OCI-LY3 (cell line): ENCODE measurements at regions not wholly inside any gene's neighbourhood (a gene's known extent, or its start where the extent isn't known, plus 50 kb on each side); places are given as distances from the start of the nearest gene placed in this dataset.

ENCODE experiments used
- EZH2phosphoT487 ChIP-seq: fragments of 200-600 bp; shearing (Covaris generic); IDR thresholded peaks from 2 replicates; pipeline ENCODE4 v1.6.1; 2018; ENCODE audit warnings: antibody characterized with exemption, mixed run types, low read depth
- TF ChIP-seq, protein P1 (sequence below): fragments of 200-600, 300-600 bp; sonication (generic); IDR thresholded peaks from 2 replicates; pipeline ENCODE4 v1.5.1; 2014; ENCODE audit warnings: antibody characterized with exemption, low read length, low read depth

- TF ChIP-seq, protein P1, sequence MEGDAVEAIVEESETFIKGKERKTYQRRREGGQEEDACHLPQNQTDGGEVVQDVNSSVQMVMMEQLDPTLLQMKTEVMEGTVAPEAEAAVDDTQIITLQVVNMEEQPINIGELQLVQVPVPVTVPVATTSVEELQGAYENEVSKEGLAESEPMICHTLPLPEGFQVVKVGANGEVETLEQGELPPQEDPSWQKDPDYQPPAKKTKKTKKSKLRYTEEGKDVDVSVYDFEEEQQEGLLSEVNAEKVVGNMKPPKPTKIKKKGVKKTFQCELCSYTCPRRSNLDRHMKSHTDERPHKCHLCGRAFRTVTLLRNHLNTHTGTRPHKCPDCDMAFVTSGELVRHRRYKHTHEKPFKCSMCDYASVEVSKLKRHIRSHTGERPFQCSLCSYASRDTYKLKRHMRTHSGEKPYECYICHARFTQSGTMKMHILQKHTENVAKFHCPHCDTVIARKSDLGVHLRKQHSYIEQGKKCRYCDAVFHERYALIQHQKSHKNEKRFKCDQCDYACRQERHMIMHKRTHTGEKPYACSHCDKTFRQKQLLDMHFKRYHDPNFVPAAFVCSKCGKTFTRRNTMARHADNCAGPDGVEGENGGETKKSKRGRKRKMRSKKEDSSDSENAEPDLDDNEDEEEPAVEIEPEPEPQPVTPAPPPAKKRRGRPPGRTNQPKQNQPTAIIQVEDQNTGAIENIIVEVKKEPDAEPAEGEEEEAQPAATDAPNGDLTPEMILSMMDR = no peak
- TF ChIP-seq EZH2phosphoT487 = no peak
Measured at GRCh38 chr18:75658330-75658729, 230.8 kb upstream of the SMIM21 start.
